ENCODE measurements at regions not wholly inside any gene's neighbourhood (a gene's known extent, or its start where the extent isn't known, plus 50 kb on each side); places are given as distances from the start of the nearest gene placed in this dataset.

DNA sequence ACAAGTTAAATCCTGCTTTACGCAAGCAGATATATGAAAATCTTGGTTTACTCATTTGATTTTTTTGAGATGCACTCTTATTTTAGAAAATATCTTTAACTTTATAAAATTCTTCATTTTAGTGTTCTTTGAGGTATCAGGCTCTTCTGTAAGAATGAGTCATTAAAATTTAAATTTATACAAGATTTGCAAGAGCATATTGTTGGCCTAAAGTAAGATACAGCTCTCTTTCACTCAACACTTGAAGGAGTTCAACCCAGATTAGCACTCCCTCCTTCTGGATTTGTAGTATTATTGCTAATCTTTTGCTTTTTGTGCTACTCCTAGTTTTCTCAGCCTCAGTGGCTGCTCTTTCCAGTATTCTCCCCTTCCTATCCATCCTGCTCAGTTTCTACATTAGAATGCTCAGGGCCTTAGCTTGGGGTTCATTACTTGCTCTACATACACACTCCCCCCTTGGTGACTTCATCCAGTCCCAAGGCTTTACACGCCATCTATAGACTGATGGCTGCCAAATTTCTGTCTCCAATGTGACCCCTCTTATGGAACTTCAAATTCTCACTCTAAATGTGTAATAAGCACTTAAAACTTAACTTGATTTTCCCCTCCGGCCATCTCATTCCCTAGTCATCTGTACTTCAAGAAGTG lies 425.3 kb upstream of the FANCL start:
- DNase-seq (no peak), ATAC-seq (no peak)
- Histone ChIP-seq H3K27me3 (ENCODE audit: insufficient read depth in 3 of 3, low read length in 2 of 3) (no peaks in the 10 kb centered on the region), H3K36me3 (ENCODE audit: insufficient read depth in 1 of 2, low read depth in 1 of 2) (no peaks in the 10 kb centered on the region), H3K9me3 (no peaks in the 10 kb centered on the region), H3K4me1 (no peaks in the 10 kb centered on the region), H3K4me3 (no peak overlapping the region), H3K27ac (no peak overlapping the region)
- intact Hi-C loops (cut with DNase I): no loop called here
- no peak for TF ChIP-seq CTCF (IDR thresholded peaks at IDR 0.05)
- WGBS, 3 donors: 87 to 88% (median 87%) methylated on average over 3 of the region's 3 CpGs

DNA sequence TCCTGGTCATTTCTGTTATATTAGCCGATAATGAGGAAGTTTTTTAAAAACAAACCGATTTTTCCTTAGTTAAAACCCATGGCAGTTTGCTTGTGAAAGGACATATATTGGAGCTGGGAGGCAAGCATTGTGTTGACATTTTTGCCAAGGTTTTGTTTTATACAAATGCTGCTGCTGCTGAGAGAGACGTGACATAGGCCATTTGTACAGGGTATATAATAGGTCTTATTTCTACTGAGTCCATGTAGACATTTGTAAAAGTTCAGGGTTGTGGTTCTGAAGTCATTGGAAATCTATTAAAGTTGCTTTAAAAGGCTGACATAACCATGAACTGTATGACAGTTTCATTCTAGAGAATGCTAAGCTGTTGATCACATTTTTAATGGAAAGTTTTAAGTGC lies 424.0 kb upstream of the FANCL start:
- ATAC-seq: no peak
- no peaks in the 10 kb centered on the region for H3K4me1 ChIP-seq
- no peak overlapping the region for H3K27ac ChIP-seq
- WGBS, 3 donors: 78 to 81% (median 78%) methylated on average over 3 of the region's 3 CpGs
- H3K27me3 ChIP-seq (ENCODE audit: insufficient read depth in 3 of 3, low read length in 2 of 3): no peaks in the 10 kb centered on the region
- H3K4me3 ChIP-seq: no peak overlapping the region
- H3K36me3 ChIP-seq (ENCODE audit: insufficient read depth in 1 of 2, low read depth in 1 of 2): no peaks in the 10 kb centered on the region
- no peak for TF ChIP-seq CTCF (IDR thresholded peaks at IDR 0.05)
- intact Hi-C loops (cut with DNase I): no loop called here
- H3K9me3 ChIP-seq: no peaks in the 10 kb centered on the region
- no peak for DNase-seq

DNA sequence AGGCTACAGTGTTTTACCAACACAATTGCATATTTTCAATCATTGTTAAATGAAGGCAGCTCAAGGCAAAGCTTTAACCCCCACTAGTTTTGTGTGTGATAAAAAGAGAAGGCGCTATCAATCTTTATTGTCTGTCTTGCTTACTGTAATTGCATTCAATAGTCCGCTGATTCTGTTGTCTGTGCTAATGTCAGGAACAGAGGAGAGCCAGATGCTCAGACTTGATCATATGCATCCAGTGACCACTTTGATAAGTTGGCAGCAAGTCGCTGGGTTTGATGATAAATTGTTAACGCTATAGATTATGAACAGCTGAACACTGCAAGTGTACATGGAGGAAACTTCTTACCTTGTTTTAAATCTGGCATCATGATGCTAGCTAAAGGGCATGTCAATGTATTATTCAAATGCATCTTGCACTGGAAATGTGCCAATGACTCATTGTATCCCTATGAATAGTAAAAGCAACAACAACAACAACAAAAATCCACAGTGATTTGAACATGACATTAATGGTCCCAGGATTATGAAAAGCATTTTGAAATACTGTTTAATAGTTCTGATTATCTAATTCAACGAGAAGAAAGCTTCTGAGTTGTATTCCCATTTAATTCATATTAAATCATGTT lies 423.5 kb upstream of the FANCL start:
- H3K27me3 ChIP-seq (ENCODE audit: insufficient read depth in 3 of 3, low read length in 2 of 3): no peaks in the 10 kb centered on the region
- no peak for ATAC-seq

DNA sequence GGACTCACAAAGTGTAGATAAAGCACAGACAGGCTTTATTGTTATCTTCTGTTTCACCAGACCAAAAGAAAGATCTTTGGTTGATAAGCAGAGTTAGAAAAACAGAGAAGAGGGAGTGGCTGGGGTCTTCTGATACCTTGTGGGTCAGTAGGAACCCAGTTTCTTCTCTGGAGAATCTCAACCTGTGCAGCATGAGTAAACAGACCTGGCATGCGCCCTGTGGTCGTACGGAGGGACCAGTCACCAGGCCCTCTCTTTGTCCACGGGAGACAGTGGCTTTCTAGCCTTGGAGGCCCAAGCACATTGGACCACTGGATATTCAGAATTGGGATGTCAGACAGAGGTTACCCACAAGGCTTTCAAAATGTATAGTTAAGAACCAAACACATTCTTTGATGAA lies 418.9 kb upstream of the FANCL start:
- no peaks in the 10 kb centered on the region for H3K36me3 ChIP-seq (ENCODE audit: insufficient read depth in 1 of 2, low read depth in 1 of 2)
- ATAC-seq (no peak), DNase-seq (no peak)
- intact Hi-C loops (cut with DNase I): no loop called here
- no peaks in the 10 kb centered on the region for H3K4me1 ChIP-seq
- no peaks in the 10 kb centered on the region for H3K27me3 ChIP-seq (ENCODE audit: insufficient read depth in 3 of 3, low read length in 2 of 3)
- H3K27ac ChIP-seq: no peak overlapping the region
- no peaks in the 10 kb centered on the region for H3K9me3 ChIP-seq
- TF ChIP-seq CTCF (IDR thresholded peaks at IDR 0.05): no peak
- 91 to 94% (median 92%) methylated on average over 4 of the region's 4 CpGs for WGBS, 3 donors
- no peak overlapping the region for H3K4me3 ChIP-seq

More for the DNA sequence above, 423.5 kb upstream of the FANCL start:
- Histone ChIP-seq H3K36me3 (ENCODE audit: insufficient read depth in 1 of 2, low read depth in 1 of 2) (no peaks in the 10 kb centered on the region), H3K4me3 (no peak overlapping the region), H3K9me3 (no peaks in the 10 kb centered on the region), H3K4me1 (no peaks in the 10 kb centered on the region), H3K27ac (no peak overlapping the region)
- WGBS, 3 donors: 86 to 90% (median 90%) methylated on average over 5 of the region's 5 CpGs
- intact Hi-C loops (cut with DNase I): no loop called here
- no peak for TF ChIP-seq CTCF (IDR thresholded peaks at IDR 0.05)
- no peak for DNase-seq

GRCh38 chr2:58655152-58655551 lies 414.0 kb upstream of the FANCL start:
- TF ChIP-seq CTCF (IDR thresholded peaks at IDR 0.05): no peak
- intact Hi-C loops (cut with DNase I): no loop called here
- Histone ChIP-seq H3K36me3 (ENCODE audit: insufficient read depth in 1 of 2, low read depth in 1 of 2) (no peaks in the 10 kb centered on the region), H3K27me3 (ENCODE audit: insufficient read depth in 3 of 3, low read length in 2 of 3) (no peaks in the 10 kb centered on the region), H3K4me1 (no peaks in the 10 kb centered on the region), H3K9me3 (no peaks in the 10 kb centered on the region), H3K4me3 (no peak overlapping the region), H3K27ac (no peak overlapping the region)
- DNase-seq: no peak
- no peak for ATAC-seq
